Smooth muscle cell (in vitro differentiated cells): ENCODE measurements at regions not wholly inside any gene's neighbourhood (a gene's known extent, or its start where the extent isn't known, plus 50 kb on each side); places are given as distances from the start of the nearest gene placed in this dataset.

ENCODE experiments used
- DNase-seq: peaks from one replicate; lab custom pipeline; 2025; ENCODE audit not compliant: unreplicated experiment; lab: John Stamatoyannopoulos, UW
- H2AFZ ChIP-seq: fragments of 200-600 bp; sonication (generic); 2 replicates; pipeline ENCODE4 v1.6.0; 2016; ENCODE audit warnings: antibody characterized with exemption, low read depth, mild to moderate bottlenecking
- H3F3A ChIP-seq: fragments of 200-600 bp; sonication (generic); 2 replicates; pipeline ENCODE4 v1.6.0; 2017; ENCODE audit warnings: antibody characterized with exemption, low read depth
- H3K27ac ChIP-seq: fragments of 200-600 bp; sonication (generic); 2 replicates; pipeline ENCODE4 v1.5.1; 2016; ENCODE audit warnings: low read depth, mild to moderate bottlenecking
- H3K27me3 ChIP-seq: fragments of 200-600 bp; sonication (generic); 2 replicates; pipeline ENCODE4 v1.6.1; 2016; ENCODE audit warnings: low read depth, mild to moderate bottlenecking
- H3K36me3 ChIP-seq: fragments of 200-600 bp; sonication (generic); 2 replicates; pipeline ENCODE4 v1.5.1; 2016; ENCODE audit warnings: low read depth
- H3K4me1 ChIP-seq: fragments of 200-600 bp; sonication (generic); 2 replicates; pipeline ENCODE4 v1.5.1; 2016; ENCODE audit warnings: low read depth
- H3K4me2 ChIP-seq: fragments of 200-600 bp; sonication (generic); 2 replicates; pipeline ENCODE4 v1.6.0; 2016; ENCODE audit warnings: mild to moderate bottlenecking
- H3K4me3 ChIP-seq: fragments of 200-600 bp; sonication (generic); 2 replicates; pipeline ENCODE4 v1.5.1; 2016; ENCODE audit warnings: mild to moderate bottlenecking
- H3K79me2 ChIP-seq: fragments of 200-600 bp; sonication (generic); 2 replicates; pipeline ENCODE4 v1.6.0; 2016; ENCODE audit warnings: low read depth, mild to moderate bottlenecking
- H3K9ac ChIP-seq: fragments of 200-600 bp; sonication (generic); 2 replicates; pipeline ENCODE4 v1.6.0; 2016; ENCODE audit warnings: low read depth
- H3K9me3 ChIP-seq: fragments of 200-600 bp; sonication (generic); replicated peaks from 2 replicates; pipeline ENCODE4 v1.5.1; 2016; ENCODE audit warnings: low read depth
- H4K20me1 ChIP-seq: fragments of 200-600 bp; sonication (generic); 2 replicates; pipeline ENCODE4 v1.6.0; 2016; ENCODE audit warnings: low read depth
- WGBS: methylation state at CpG from one replicate; pipeline ENCODE4 v1.1.7; 2016; ENCODE audit warnings: low lambda C conversion rate; 5-methylcytosine and 5-hydroxymethylcytosine counted together
- TF ChIP-seq, protein P1 (sequence below): fragments of 200-600 bp; sonication (generic); IDR thresholded peaks from 2 replicates; pipeline ENCODE4 v1.5.1; 2017; ENCODE audit warnings: borderline replicate concordance, mild to moderate bottlenecking, antibody characterized with exemption; ENCODE audit not compliant: insufficient read depth, poor library complexity, severe bottlenecking

DNA sequence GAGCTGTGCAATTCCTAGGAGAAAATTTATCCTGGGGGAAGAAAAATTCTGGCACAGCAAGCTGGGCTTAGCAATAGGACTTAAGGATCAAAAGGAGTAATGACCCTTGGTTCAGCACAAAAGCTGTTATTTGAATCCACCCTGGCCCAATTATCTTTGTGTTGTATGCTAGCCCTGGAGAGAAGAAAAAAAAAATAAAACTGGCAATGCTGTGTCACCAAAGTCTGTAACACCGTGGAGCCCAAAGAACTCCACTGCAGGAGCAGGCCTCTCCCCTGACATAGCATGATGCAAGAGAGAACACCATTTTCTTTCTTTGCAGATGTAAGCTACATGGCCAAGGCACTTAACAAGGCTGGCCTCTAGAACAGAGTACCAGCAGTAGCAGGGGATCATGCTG is 63.0 kb upstream of the ARHGAP5 start:
- H3K4me3 ChIP-seq: no peak overlapping the region
- no peaks in the 10 kb centered on the region for H3K79me2 ChIP-seq
- peaks cover 24% of the 10 kb centered on the region for H3K4me1 ChIP-seq
- no peaks in the 10 kb centered on the region for H3K27me3 ChIP-seq
- peaks cover 14% of the 10 kb centered on the region for H3F3A ChIP-seq
- no peak overlapping the region for H3K4me2 ChIP-seq
- DNase-seq: no peak
- no peak overlapping the region for H3K9ac ChIP-seq
- H3K9me3 ChIP-seq: no peaks in the 10 kb centered on the region
- peak overlapping the region; percentile 39 for H2AFZ ChIP-seq
- H3K36me3 ChIP-seq: no peaks in the 10 kb centered on the region
- H4K20me1 ChIP-seq: no peaks in the 10 kb centered on the region
- 11% methylated on average over 1 of the region's 1 CpG for WGBS
- H3K27ac ChIP-seq: no peak overlapping the region
- TF ChIP-seq, protein P1, sequence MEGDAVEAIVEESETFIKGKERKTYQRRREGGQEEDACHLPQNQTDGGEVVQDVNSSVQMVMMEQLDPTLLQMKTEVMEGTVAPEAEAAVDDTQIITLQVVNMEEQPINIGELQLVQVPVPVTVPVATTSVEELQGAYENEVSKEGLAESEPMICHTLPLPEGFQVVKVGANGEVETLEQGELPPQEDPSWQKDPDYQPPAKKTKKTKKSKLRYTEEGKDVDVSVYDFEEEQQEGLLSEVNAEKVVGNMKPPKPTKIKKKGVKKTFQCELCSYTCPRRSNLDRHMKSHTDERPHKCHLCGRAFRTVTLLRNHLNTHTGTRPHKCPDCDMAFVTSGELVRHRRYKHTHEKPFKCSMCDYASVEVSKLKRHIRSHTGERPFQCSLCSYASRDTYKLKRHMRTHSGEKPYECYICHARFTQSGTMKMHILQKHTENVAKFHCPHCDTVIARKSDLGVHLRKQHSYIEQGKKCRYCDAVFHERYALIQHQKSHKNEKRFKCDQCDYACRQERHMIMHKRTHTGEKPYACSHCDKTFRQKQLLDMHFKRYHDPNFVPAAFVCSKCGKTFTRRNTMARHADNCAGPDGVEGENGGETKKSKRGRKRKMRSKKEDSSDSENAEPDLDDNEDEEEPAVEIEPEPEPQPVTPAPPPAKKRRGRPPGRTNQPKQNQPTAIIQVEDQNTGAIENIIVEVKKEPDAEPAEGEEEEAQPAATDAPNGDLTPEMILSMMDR: no peak

DNA sequence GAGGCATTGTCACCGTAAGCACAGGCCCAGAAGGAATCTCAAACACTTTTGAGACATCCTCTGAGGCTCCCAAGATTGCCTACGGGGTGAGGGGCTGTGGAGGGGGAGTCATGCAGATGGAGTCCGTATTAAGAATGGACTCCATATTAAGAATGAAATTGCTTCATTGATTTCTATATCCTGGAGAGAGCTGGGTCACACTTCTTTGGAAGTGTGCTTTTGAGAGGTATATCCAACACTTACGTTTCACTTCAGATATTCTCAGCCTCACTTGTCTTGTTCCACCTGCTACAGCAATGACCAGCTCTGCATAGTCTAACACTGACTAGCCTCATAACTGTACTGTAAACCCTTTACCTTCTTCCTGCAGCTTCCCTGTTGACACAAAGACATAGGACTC is 62.6 kb upstream of the ARHGAP5 start:
- DNase-seq: no peak
- Histone ChIP-seq H3K9me3 (no peaks in the 10 kb centered on the region), H2AFZ (peak overlapping the region; percentile 39), H3K4me3 (no peak overlapping the region), H3K4me2 (no peak overlapping the region), H3K9ac (no peak overlapping the region), H3K79me2 (no peaks in the 10 kb centered on the region), H3K27ac (no peak overlapping the region), H3K4me1 (peaks cover 28% of the 10 kb centered on the region), H3F3A (peaks cover 9% of the 10 kb centered on the region), H3K36me3 (no peaks in the 10 kb centered on the region), H3K27me3 (no peaks in the 10 kb centered on the region), H4K20me1 (no peaks in the 10 kb centered on the region)
- TF ChIP-seq, protein P1: no peak
- 77% methylated on average over 4 of the region's 4 CpGs for WGBS

DNA sequence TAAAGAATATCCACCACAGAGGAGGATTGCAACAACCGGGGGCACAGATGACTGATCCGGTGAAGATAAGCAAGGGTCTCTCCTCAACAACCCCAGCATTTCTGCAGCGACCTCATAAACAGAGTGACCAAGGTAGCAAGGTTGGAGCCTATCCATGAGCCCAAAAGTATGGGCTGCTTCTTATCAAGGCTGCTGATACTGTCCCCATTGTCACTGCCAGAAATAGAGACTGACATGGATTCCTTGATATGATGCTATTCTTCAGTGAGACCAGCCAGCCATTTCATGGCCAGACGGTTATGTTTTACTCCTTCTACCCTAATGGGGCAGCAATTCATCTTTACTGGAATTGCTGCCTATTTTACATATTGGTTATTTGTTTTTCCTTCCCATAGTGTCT is 61.9 kb upstream of the ARHGAP5 start:
- Histone ChIP-seq H4K20me1 (no peaks in the 10 kb centered on the region), H3K36me3 (no peaks in the 10 kb centered on the region), H3K4me3 (no peak overlapping the region), H3K79me2 (no peaks in the 10 kb centered on the region), H3F3A (peaks cover 3% of the 10 kb centered on the region), H3K27me3 (no peaks in the 10 kb centered on the region), H3K9ac (no peak overlapping the region), H3K27ac (no peak overlapping the region), H2AFZ (no peak overlapping the region), H3K4me2 (no peak overlapping the region), H3K4me1 (peaks cover 32% of the 10 kb centered on the region), H3K9me3 (no peaks in the 10 kb centered on the region)
- TF ChIP-seq, protein P1: no peak
- 97% methylated on average over 4 of the region's 4 CpGs for WGBS
- DNase-seq: no peak

DNA sequence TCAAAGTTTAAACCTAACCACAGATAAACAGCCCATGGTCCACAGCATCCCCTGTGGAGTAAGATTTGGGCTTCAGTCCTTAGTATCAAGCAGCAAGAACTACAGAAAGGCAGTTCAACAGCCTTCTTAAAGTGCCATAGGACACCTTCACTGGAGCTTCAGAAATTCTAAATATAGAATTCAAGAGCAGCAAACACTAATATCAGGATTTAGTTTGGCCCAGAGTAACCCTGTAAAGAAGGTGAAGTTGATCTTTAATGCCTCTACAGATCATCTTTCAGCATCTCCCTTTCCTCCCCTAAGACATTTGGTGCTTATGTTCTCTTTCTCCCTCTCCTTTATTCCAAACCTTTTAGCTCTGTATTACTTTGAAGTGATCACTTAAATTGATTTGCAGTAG is 59.5 kb upstream of the ARHGAP5 start:
- Histone ChIP-seq H3K9ac (no peak overlapping the region), H3K36me3 (no peaks in the 10 kb centered on the region), H3K4me2 (no peak overlapping the region), H4K20me1 (no peaks in the 10 kb centered on the region), H3K9me3 (no peaks in the 10 kb centered on the region), H3K4me1 (peaks cover 32% of the 10 kb centered on the region), H3K27me3 (no peaks in the 10 kb centered on the region), H3K4me3 (no peak overlapping the region), H3K79me2 (no peaks in the 10 kb centered on the region), H2AFZ (no peak overlapping the region), H3K27ac (no peak overlapping the region), H3F3A (no peaks in the 10 kb centered on the region)
- no peak for DNase-seq
- TF ChIP-seq, protein P1: no peak
